Liver (tissue), 8 donors: ENCODE measurements at regions not wholly inside any gene's neighbourhood (a gene's known extent, or its start where the extent isn't known, plus 50 kb on each side); places are given as distances from the start of the nearest gene placed in this dataset.

Source experiments
- DNase-seq: peaks from one replicate; pipeline ENCODE4 v3.0.0-alpha.2; 2017; ENCODE audit warnings: low spot score
- H3K27ac ChIP-seq, 2 donors: one replicate each; pipeline ENCODE4 v1.7.0; 2013; ENCODE audit warnings: inconsistent platforms in 2 of 2, low read length in 2 of 2, control low read depth in 1 of 2, low read depth in 1 of 2, mild to moderate bottlenecking in 1 of 2
- H3K27me3 ChIP-seq, 4 donors: one replicate each; pipeline versions ENCODE4 v1.6.1 to v1.7.0; 2013; ENCODE audit warnings: low read length in 3 of 4, inconsistent platforms in 1 of 4, mild to moderate bottlenecking in 1 of 4, moderate library complexity in 1 of 4; ENCODE audit not compliant: control insufficient read depth in 4 of 4, insufficient read depth in 4 of 4
- H3K36me3 ChIP-seq, 4 donors: one replicate each; pipeline versions ENCODE4 v1.6.1 to v1.7.0; 2013; ENCODE audit warnings: low read length in 3 of 4, mild to moderate bottlenecking in 3 of 4, low read depth in 1 of 4, moderate library complexity in 1 of 4; ENCODE audit not compliant: control insufficient read depth in 4 of 4, insufficient read depth in 3 of 4
- H3K4me1 ChIP-seq, 4 donors: one replicate each; pipeline versions ENCODE4 v1.6.1 to v1.7.0; 2013; ENCODE audit warnings: low read length in 3 of 4, mild to moderate bottlenecking in 3 of 4, moderate library complexity in 1 of 4; ENCODE audit not compliant: control insufficient read depth in 4 of 4, insufficient read depth in 4 of 4
- H3K4me3 ChIP-seq, 3 donors: one replicate each; pipeline versions ENCODE4 v1.6.1 to v1.7.0; 2013; ENCODE audit warnings: low read length in 3 of 3, control low read depth in 1 of 3, low read depth in 1 of 3, mild to moderate bottlenecking in 1 of 3
- H3K9ac ChIP-seq, 2 donors: one replicate each; pipeline ENCODE4 v1.7.0; 2013; ENCODE audit warnings: low read length in 2 of 2, mild to moderate bottlenecking in 2 of 2, moderate library complexity in 2 of 2, control low read depth in 1 of 2, low read depth in 1 of 2
- H3K9me3 ChIP-seq, 4 donors: one replicate each; pipeline versions ENCODE4 v1.6.1 to v1.7.0; 2013; ENCODE audit warnings: low read length in 3 of 4; ENCODE audit not compliant: control insufficient read depth in 4 of 4
- ATF3 ChIP-seq: IDR thresholded peaks from 2 replicates; pipeline ENCODE4 v1.6.1; 2016; ENCODE audit warnings: antibody characterized with exemption
- CTCF ChIP-seq: fragments of 150-350 bp; IDR thresholded peaks from 2 replicates; pipeline ENCODE4 v1.5.1; 2017; ENCODE audit warnings: improper control_type of control experiment, low read depth, low read length; ENCODE audit not compliant: missing input control
- EGR1 ChIP-seq, 2 donors: IDR thresholded peaks; 2 replicates each; pipeline ENCODE4 v1.6.1; 2016 to 2018; ENCODE audit warnings: antibody characterized with exemption in 2 of 2, low read depth in 2 of 2
- FOXA1 ChIP-seq: IDR thresholded peaks from 2 replicates; pipeline ENCODE4 v1.6.1; 2016; ENCODE audit warnings: antibody characterized with exemption
- FOXA2 ChIP-seq: IDR thresholded peaks from 2 replicates; pipeline ENCODE4 v1.6.1; 2016; ENCODE audit warnings: antibody characterized with exemption
- GABPA ChIP-seq, 2 donors: IDR thresholded peaks in 1 of 2; conservative IDR thresholded peaks in 1 of 2; 2 replicates each; pipeline ENCODE4 v1.6.1; 2016; ENCODE audit warnings: antibody characterized with exemption in 2 of 2, mild to moderate bottlenecking in 1 of 2, moderate library complexity in 1 of 2
- HNF4A ChIP-seq, 2 donors: conservative IDR thresholded peaks; 2 replicates each; pipeline ENCODE4 v1.6.1; 2016; ENCODE audit warnings: antibody characterized with exemption in 2 of 2, mild to moderate bottlenecking in 2 of 2
- HNF4G ChIP-seq: IDR thresholded peaks from 2 replicates; pipeline ENCODE4 v1.6.1; 2016; ENCODE audit warnings: antibody characterized with exemption
- JUND ChIP-seq, 2 donors: IDR thresholded peaks; 2 replicates each; pipeline ENCODE4 v1.6.1; 2016; ENCODE audit warnings: antibody characterized with exemption in 2 of 2
- MAX ChIP-seq: IDR thresholded peaks from 2 replicates; pipeline ENCODE4 v1.6.1; 2016; ENCODE audit warnings: antibody characterized with exemption
- NR2F2 ChIP-seq: IDR thresholded peaks from 2 replicates; pipeline ENCODE4 v1.6.1; 2016; ENCODE audit warnings: antibody characterized with exemption
- RAD21 ChIP-seq, 2 donors: IDR thresholded peaks; 2 replicates each; pipeline ENCODE4 v1.6.1; 2016; ENCODE audit warnings: antibody characterized with exemption in 2 of 2, mild to moderate bottlenecking in 2 of 2
- REST ChIP-seq: IDR thresholded peaks from 2 replicates; pipeline ENCODE4 v1.6.1; 2016; ENCODE audit warnings: antibody characterized with exemption, mild to moderate bottlenecking
- RXRA ChIP-seq, 2 donors: IDR thresholded peaks; 2 replicates each; pipeline ENCODE4 v1.6.1; 2017 to 2018; ENCODE audit warnings: antibody characterized with exemption in 2 of 2, mild to moderate bottlenecking in 1 of 2
- SP1 ChIP-seq: IDR thresholded peaks from 2 replicates; pipeline ENCODE4 v1.6.1; 2018; ENCODE audit warnings: antibody characterized with exemption, mild to moderate bottlenecking
- TAF1 ChIP-seq: conservative IDR thresholded peaks from 2 replicates; pipeline ENCODE4 v1.6.1; 2016; ENCODE audit warnings: antibody characterized with exemption, mild to moderate bottlenecking
- YY1 ChIP-seq: IDR thresholded peaks from 2 replicates; pipeline ENCODE4 v1.6.1; 2016; ENCODE audit warnings: antibody characterized with exemption, mild to moderate bottlenecking
- ZBTB33 ChIP-seq: IDR thresholded peaks from 2 replicates; pipeline ENCODE4 v1.6.1; 2016; ENCODE audit warnings: antibody characterized with exemption
- WGBS: extraction: QIAGEN DNeasy Blood & Tissue Kit; methylation state at CpG from one replicate; pipeline ENCODE4 v1.1.7; 2013; 5-methylcytosine and 5-hydroxymethylcytosine counted together
- donor health status: healthy.
- donor health status: healthy.
- donor health status: healthy.
- donor health status: healthy.
- donor health status: healthy.

GRCh38 chr17:34436607-34437006, 73.6 kb upstream of the CCL1 start (continued):
- TF ChIP-seq CTCF: no peak
- no peak for TF ChIP-seq RAD21 (IDR thresholded peaks at IDR 0.05)

GRCh38 chr17:34435182-34435928, 72.3 kb upstream of the CCL1 start:
- Histone ChIP-seq H3K4me3 (no peak overlapping the region), H3K9me3 (peaks cover 0 to 2% (median 0%) of the 10 kb centered on the region in 4 donors), H3K4me1 (peaks cover 0 to 8% (median 4%) of the 10 kb centered on the region in 4 donors), H3K36me3 (no peaks in the 10 kb centered on the region), H3K9ac (no peak overlapping the region), H3K27me3 (no peaks in the 10 kb centered on the region), H3K27ac (no peak overlapping the region)
- no peak for DNase-seq
- 58% methylated on average over 6 of the region's 6 CpGs for WGBS
- no peak for TF ChIP-seq MAX
- TF ChIP-seq JUND (IDR thresholded peaks at IDR 0.05): no peak
- no peak for TF ChIP-seq EGR1 (IDR thresholded peaks at IDR 0.05; ENCODE audit: low read depth in 2 of 2)
- no peak for TF ChIP-seq SP1
- no peak for TF ChIP-seq CTCF
- TF ChIP-seq GABPA (IDR thresholded peaks at IDR 0.05 in 1 of 2, conservative IDR thresholded peaks at IDR 0.05 in 1 of 2): no peak
- TF ChIP-seq HNF4G: no peak
- TF ChIP-seq HNF4A (conservative IDR thresholded peaks at IDR 0.05): no peak
- no peak for TF ChIP-seq NR2F2
- TF ChIP-seq FOXA2: no peak
- no peak for TF ChIP-seq ATF3
- TF ChIP-seq YY1: no peak
- no peak for TF ChIP-seq RXRA (IDR thresholded peaks at IDR 0.05)
- TF ChIP-seq TAF1: no peak
- no peak for TF ChIP-seq REST
- TF ChIP-seq FOXA1: no peak
- no peak for TF ChIP-seq RAD21 (IDR thresholded peaks at IDR 0.05)
- no peak for TF ChIP-seq ZBTB33
